Ishikawa (cell line): ENCODE measurements at regions not wholly inside any gene's neighbourhood (a gene's known extent, or its start where the extent isn't known, plus 50 kb on each side); places are given as distances from the start of the nearest gene placed in this dataset.

Experiments used
- CEBPB ChIP-seq: IDR thresholded peaks from 2 replicates; pipeline ENCODE4 v1.6.1; 2012
- CREB1 ChIP-seq: IDR thresholded peaks from 2 replicates; pipeline ENCODE4 v1.6.1; 2012; ENCODE audit warnings: low read depth
- EGR1 ChIP-seq: IDR thresholded peaks from 2 replicates; pipeline ENCODE4 v1.6.1; 2012
- EP300 ChIP-seq: IDR thresholded peaks from 2 replicates; pipeline ENCODE4 v1.6.1; 2012; ENCODE audit warnings: borderline replicate concordance
- FOXM1 ChIP-seq: IDR thresholded peaks from 2 replicates; pipeline ENCODE4 v1.6.1; 2012; ENCODE audit warnings: low read depth, borderline replicate concordance
- MAX ChIP-seq: IDR thresholded peaks from 2 replicates; pipeline ENCODE4 v1.6.1; 2012
- NFIC ChIP-seq: IDR thresholded peaks from 2 replicates; pipeline ENCODE4 v1.6.1; 2012
- RAD21 ChIP-seq: IDR thresholded peaks from 2 replicates; pipeline ENCODE4 v1.6.1; 2012; ENCODE audit warnings: low read depth
- REST ChIP-seq: IDR thresholded peaks from 2 replicates; pipeline ENCODE4 v1.6.1; 2012; ENCODE audit warnings: low read depth, mild to moderate bottlenecking
- TAF1 ChIP-seq: IDR thresholded peaks from 2 replicates; pipeline ENCODE4 v1.6.1; 2012; ENCODE audit warnings: low read depth, mild to moderate bottlenecking
- TCF12 ChIP-seq: IDR thresholded peaks from 2 replicates; pipeline ENCODE4 v1.6.1; 2012; ENCODE audit warnings: low read depth
- TEAD4 ChIP-seq: IDR thresholded peaks from 2 replicates; pipeline ENCODE4 v1.6.1; 2012
- YY1 ChIP-seq: IDR thresholded peaks from 2 replicates; pipeline ENCODE4 v1.6.1; 2012; ENCODE audit warnings: low read depth
- ZBTB7A ChIP-seq: IDR thresholded peaks from 2 replicates; pipeline ENCODE4 v1.6.1; 2012; ENCODE audit warnings: low read depth

GRCh38 chr13:107650081-107650701 lies 565.1 kb downstream of the LIG4 start:
- TF ChIP-seq TAF1 (no peak), EP300 (no peak), ZBTB7A (no peak), MAX (no peak), RAD21 (peak; percentile 65), YY1 (no peak), EGR1 (no peak), CREB1 (no peak), FOXM1 (no peak), NFIC (no peak), REST (no peak), TCF12 (no peak), CEBPB (no peak), TEAD4 (no peak)
